ENCODE measurements at regions not wholly inside any gene's neighbourhood (a gene's known extent, or its start where the extent isn't known, plus 50 kb on each side); places are given as distances from the start of the nearest gene placed in this dataset.

DNA sequence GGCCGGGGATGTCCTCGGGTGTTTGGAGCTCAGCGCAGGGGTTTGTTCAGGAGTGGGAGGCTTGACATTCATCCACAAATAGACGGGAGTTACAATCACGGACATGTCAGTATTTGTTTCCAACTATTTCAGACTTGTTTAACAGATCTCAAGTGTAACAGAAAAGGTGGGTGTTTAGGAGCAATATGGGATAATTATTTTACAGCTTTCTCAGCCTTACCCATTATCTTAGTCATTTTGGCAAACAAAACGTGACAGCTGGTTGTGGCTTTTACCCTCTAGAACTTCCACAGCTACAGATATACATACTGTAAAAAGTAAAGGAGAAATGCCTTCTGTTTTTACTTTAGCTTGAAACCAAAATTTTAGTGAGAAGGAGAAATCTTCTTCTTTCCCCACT is 178.7 kb upstream of the TMEM45B start:
- TF ChIP-seq, protein P1, sequence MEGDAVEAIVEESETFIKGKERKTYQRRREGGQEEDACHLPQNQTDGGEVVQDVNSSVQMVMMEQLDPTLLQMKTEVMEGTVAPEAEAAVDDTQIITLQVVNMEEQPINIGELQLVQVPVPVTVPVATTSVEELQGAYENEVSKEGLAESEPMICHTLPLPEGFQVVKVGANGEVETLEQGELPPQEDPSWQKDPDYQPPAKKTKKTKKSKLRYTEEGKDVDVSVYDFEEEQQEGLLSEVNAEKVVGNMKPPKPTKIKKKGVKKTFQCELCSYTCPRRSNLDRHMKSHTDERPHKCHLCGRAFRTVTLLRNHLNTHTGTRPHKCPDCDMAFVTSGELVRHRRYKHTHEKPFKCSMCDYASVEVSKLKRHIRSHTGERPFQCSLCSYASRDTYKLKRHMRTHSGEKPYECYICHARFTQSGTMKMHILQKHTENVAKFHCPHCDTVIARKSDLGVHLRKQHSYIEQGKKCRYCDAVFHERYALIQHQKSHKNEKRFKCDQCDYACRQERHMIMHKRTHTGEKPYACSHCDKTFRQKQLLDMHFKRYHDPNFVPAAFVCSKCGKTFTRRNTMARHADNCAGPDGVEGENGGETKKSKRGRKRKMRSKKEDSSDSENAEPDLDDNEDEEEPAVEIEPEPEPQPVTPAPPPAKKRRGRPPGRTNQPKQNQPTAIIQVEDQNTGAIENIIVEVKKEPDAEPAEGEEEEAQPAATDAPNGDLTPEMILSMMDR (IDR thresholded peaks at IDR 0.05): no peak
- no peak for TF ChIP-seq POLR2AphosphoS5 (IDR thresholded peaks at IDR 0.05)
